NCI-H748 (cell line): ENCODE measurements at regions not wholly inside any gene's neighbourhood (a gene's known extent, or its start where the extent isn't known, plus 50 kb on each side); places are given as distances from the start of the nearest gene placed in this dataset.

Experiments
- DNase-seq: peaks from one replicate; lab custom pipeline; 2025; ENCODE audit not compliant: unreplicated experiment; lab: John Stamatoyannopoulos, UW

DNA sequence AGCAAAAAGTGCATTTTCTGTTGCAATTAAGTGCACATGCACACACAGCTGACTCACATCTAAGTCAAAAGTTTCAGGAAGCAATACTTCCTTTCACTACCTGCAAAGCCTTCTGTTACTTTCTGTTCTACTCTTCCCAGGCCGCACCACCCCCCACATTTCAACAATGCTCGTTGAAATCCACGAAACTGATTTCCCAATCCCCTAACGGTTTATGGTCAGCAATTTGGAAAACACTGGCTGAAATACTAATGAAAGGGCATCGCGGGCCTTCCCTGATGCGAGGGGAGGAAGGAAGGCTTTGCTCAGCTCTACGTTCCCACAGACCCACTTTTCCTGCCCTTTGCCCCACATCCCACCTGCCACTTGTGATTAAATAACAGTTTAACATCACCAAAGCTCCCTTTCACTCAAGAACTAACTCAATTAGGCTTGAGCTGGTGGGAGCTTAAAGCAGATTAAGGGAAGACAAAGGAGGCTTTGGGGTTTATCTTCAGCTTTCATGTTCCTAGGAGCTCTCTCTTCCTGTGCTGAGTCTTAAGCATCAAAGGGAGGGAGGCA is 243.2 kb upstream of the RAB4A start:
- no peak for DNase-seq

- no peak for DNase-seq
Observed at GRCh38 chr1:229028544-229028943, 242.4 kb upstream of the RAB4A start.

DNA sequence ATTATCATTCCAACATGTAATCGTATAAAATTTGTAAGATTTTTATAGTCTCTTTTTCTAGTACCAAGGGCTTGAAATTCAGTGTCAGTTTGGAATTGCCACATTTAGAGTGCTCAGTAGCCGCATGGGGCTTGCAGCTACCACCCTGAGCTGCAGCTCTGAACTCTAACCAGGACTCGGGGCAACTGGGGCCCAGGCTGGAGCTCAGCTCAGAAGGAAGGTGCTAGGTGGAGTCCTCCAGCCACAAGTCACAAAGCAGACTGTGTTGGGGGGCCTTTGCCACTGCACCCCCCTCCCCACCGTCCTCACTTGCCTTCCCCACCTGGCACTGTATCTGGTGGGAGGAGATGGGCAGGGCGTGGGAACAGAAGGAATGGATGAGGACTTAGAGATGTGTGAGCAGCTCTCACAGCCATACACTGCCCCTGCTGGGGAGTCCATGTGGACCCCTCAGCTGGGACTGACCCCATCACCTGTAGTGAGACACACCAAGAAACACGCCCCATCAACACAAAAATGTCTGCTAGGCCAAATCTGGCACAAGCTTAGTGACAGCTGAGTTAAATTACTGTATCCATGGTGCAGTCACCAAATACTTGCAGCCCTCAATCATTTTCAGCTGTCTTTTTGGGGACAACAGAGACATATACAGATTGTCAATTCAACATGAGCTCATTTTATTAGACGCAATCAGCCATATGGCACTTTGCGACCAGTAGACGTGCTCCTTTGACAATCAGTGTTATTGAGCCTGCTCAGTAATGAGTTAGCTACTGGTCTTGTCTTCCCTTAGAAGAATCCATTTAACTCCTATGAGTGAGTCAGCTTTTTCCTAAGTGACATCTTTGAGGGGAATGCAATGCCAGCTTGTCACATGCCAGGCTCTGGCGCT is 241.7 kb upstream of the RAB4A start:
- no peak for DNase-seq

- DNase-seq: no peak
Observed at GRCh38 chr1:229029879-229030235, 241.1 kb upstream of the RAB4A start.

- no peak for DNase-seq
Observed at GRCh38 chr1:229030630-229031029, 240.3 kb upstream of the RAB4A start.

DNA sequence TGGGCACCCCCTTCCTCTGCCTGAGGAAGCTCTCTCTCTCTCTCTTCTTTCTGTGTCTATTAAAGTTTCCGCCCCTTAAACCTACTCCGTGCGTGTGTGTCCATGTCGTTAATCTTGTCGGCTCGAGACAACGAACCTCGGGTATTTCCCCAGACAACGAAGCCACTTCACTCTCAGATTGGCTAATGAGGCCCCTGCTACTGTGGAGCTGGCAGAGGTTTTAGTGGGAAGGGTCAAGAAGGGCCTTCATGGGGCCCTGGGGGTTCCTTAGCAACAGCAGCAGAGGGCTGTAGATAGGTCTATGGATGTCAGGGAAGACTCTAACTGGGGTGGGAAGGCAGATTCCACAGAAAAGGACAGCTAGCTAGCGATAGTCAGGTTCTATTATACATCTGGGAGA is 239.8 kb upstream of the RAB4A start:
- no peak for DNase-seq

DNA sequence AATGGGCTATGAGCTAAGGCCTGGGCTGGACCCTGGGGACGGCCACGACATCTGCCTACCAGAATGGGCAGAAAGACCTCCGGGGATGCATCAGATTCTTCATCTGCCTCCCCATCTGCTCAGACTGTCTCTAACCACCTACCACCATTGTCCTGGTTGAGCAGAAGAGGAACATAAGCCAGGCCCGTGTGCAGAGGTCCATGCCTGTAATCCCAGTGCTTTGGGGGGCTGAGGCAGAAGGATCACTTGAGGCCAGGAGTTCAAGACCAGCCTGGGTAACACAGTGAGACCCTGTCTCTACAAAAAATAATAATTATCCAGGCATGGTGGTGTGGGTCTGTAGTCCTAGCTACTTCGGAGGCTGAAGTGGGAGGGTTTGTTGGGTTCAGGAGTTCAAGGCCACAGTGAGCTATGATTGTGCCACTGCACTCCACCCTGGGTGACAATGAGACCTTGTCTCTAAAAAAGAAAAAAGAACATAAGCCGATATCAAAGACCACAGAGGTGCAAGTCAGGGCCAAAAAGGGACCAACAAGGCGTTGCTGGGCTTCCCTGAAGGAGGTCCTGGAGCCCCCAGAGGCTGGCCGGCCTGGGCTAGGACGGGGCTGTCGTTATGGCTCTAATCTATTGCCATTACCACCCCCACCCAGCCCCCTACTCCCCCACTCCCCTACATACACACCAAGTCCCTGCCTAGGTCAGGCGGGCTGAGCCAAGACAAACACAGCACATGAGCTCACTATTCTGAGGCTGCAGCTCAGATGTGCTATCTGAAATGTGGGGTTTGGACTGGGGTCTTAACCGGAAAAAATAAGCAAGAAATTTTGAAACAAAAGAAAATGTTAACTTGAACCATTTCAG is 239.2 kb upstream of the RAB4A start:
- no peak for DNase-seq

DNA sequence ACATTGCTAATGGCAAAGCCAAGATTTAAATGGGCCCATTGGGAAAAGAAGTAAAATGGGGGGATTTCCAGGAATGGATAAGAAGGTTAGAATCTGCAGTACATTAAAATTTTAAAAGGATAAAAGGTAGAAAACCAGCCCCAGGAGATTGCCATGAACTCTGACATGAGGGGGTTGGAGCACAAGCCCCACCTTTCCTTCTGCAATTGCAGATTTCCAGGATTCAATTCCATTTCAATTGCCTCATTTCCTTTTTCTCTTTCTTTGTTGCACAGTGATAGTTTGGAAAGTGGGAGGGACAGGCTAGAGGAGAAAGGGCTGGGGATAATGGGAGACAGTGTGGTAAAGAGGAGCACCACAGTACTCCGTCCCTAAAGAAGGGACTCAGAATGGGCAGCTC is 238.5 kb upstream of the RAB4A start:
- no peak for DNase-seq

DNA sequence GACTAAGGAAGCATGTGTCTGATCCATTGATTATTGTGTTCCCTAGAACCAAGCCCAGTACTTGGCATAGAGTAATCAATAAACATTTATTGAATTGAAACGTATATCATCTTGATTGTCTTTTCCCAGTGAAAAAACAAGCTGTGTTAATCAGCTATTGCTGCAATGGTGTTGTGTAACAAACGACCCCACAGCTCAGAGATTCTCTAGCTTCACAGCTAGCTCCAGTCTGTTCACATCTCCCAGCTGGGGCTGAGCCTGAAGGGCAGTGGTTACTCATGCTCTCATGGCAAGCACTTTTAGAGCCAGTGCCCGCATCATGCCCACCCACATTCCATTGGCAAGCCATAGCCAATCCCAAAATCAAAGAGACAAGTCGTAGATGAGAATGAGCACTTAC is 237.4 kb upstream of the RAB4A start:
- no peak for DNase-seq

GRCh38 chr1:229034342-229034741 is 236.6 kb upstream of the RAB4A start:
- no peak for DNase-seq

DNA sequence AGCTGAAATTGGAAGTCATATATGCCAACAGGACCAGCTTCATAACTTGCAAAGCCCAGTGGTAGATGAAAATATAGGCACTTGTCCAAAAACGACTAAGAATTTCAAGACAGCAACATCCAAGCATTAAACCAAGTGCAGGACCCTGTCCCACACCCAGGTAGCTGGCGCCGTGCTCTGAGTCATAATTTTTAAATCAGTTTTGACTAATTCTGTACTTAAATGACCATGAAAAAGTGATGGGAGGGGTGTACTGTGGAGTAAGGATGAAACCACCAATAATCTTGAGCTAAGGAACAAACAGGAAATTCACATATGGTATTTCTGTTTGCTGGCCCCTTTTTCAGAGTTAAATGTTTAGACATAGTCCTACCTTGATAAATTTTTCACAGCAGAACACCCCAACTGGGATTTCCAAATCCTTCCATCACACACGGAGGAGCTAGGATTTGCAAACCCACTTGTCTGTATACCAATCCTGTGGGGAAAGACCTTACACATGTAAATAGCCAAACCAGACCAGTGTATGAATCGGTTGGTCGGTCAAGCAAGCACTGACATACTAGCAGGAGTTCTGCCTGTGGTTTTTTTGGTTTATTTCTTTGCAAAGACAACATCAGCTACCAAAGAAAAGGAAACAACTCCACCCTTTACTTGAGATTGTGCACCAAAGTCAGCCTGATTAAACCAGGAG is 235.7 kb upstream of the RAB4A start:
- DNase-seq: no peak

DNA sequence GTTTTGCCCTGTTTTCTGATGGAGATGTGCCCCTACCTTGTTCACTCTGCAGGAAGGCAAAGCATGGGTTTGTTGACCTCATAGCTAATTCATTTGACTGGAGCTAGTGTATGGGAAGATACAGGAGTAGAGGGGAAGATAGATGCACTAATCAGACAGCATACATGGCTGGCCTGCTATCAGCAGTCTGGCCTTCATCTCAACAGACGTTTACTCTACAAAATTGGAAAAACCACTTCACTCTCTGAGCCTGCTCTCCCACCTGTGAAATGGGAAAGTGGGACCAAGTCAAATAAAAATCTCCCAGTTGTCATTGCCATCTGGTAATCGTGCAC is 235.2 kb upstream of the RAB4A start:
- no peak for DNase-seq

GRCh38 chr1:229037806-229038405 is 233.0 kb upstream of the RAB4A start:
- no peak for DNase-seq

DNA sequence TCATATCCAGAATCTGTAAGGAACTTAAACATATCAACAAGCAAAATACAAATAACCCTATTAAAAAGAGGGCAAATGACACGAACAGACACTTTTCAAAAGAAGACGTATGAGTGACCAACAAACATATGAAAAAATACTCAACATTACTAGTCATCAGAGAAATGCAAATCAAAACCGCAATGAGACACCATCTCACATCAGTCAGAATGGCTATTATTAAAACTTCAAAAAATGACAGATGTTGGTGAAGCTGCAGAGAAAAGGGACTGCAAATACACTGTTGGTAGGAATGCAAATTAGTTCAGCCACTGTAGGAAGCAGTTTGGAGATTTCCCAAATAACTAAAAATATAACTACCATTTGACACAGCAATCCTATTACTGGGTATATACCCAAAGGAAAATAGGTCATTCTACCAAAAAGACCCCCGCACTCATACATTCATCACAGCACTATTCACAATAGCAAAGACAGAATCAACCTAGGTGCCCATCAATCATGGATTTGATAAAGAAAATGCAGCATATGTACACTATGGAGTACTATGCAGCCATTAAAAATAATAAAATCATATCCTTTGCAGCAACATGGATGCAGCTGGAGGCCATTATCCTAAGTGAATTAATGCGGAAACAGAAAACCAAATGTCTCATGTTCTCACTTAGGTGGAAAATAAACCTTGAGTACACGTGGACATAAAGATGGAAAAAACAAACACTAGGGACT is 230.1 kb upstream of the RAB4A start:
- DNase-seq: no peak

GRCh38 chr1:229041946-229042345 is 229.0 kb upstream of the RAB4A start:
- no peak for DNase-seq

- DNase-seq: no peak
Observed at GRCh38 chr1:229042482-229042881, 228.4 kb upstream of the RAB4A start.

DNA sequence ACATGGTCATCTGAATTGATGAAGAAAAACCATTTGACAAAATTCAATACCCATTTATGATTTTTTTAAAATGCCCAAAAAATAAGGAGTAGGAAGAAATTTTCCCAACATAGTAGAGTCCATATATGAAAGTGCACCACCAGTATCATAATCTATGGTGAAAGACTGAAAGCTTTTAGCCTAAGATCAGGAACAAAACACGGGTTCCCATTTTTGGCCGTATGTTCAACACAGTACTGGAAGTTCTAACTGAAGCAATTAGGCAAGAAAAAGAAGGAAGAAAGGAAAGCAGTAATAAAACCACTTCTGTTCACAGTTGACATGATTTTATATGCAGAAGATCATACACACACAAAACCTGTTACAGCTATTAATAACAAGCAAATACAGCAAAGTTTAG is 227.8 kb upstream of the RAB4A start:
- no peak for DNase-seq

DNA sequence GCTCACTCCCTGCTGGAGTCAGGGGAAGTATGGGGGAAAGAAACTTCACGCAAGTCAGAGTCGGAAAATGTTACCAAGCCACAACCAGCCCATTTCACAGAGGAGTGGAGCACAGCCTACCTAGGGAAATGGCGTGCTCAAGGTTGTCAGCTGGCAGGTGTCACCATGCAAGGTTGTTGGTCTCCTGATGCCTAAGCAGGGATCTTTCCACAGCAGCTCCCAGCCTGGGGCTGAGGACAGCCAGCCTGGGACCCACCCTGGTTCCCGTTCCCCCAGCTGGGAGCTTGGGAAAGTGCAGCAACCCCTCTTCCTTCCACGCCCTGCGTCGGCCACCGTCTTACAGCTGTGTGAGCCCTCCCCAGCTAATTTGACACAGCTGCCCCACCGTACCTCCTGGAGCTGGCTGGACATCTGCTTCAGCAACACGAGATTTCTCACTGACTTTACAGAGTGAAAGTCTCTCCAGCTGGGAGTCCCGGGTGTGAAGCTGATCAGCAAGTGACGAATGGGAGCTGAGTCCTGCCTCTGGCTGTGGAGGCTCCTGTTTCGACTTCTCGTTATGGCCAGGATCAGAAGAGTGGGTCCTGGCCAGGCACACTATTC is 224.6 kb upstream of the RAB4A start:
- no peak for DNase-seq

DNA sequence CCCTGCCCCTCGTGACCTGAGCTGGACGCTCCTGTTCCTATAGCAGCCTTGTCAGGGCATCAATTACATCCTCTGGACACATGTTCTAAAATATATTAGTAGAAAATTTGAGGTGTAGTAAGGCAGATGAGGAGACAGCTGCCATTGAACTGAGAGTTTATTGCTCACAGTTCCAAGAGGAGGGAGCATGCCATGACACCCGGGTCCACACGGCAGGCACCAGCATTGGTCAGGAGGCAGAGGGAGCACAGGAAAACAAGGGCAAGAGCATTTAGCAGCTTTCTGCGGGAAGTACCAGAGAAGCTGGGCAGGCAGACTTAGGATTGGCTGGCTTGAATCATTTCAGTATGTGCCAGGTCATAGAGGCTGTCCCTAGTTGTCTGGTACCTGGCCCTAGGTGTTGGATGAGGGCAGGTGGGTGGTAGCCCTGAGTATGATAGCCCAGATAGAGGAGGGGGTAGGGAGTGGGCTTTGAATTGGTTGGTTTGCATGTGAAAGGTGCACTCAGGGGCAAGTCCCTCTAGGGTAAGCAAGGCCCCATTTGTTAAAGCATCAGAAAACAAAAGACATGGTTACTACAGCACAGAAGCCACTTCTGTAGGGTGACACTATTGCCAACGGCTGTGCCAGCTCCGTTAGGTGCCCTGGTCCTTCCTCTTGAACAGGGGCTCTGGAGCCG is 223.6 kb upstream of the RAB4A start:
- DNase-seq: no peak
